ENCODE measurements at regions not wholly inside any gene's neighbourhood (a gene's known extent, or its start where the extent isn't known, plus 50 kb on each side); places are given as distances from the start of the nearest gene placed in this dataset.

DNA sequence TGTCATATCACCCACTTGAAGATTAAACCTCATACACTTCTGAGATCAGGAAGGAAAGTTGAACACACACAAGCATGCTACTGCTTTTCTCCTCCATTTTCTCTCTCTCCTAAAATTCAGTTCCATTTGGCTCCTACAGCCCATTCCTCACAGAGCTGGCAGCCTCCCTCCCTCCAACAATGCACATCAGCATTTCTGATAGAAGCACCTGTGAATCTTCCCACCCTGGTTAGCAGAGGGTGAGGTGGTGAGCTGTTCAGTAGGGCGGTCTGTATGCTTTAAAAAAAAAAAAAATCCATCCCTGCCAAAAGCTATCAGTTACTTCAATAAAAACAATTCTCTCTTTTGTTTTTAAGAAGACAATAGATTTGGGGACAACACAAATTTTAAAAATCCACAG is 463.2 kb upstream of the KIF2A start:
- no peak for TF ChIP-seq POLR2A (IDR thresholded peaks at IDR 0.05)
- TF ChIP-seq, protein P1, sequence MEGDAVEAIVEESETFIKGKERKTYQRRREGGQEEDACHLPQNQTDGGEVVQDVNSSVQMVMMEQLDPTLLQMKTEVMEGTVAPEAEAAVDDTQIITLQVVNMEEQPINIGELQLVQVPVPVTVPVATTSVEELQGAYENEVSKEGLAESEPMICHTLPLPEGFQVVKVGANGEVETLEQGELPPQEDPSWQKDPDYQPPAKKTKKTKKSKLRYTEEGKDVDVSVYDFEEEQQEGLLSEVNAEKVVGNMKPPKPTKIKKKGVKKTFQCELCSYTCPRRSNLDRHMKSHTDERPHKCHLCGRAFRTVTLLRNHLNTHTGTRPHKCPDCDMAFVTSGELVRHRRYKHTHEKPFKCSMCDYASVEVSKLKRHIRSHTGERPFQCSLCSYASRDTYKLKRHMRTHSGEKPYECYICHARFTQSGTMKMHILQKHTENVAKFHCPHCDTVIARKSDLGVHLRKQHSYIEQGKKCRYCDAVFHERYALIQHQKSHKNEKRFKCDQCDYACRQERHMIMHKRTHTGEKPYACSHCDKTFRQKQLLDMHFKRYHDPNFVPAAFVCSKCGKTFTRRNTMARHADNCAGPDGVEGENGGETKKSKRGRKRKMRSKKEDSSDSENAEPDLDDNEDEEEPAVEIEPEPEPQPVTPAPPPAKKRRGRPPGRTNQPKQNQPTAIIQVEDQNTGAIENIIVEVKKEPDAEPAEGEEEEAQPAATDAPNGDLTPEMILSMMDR (IDR thresholded peaks at IDR 0.05) = no peak

Data from body of pancreas (tissue), 4 donors.